HEK293 (cell line): ENCODE measurements at regions not wholly inside any gene's neighbourhood (a gene's known extent, or its start where the extent isn't known, plus 50 kb on each side); places are given as distances from the start of the nearest gene placed in this dataset.

Experiments used
- CTCF ChIA-PET: fragments of 350-600 bp; formaldehyde crosslinking; extraction: SDS; loops from one replicate; lab custom pipeline; 2021; ENCODE audit warnings: antibody characterized with exemption; lab: Yijun Ruan, JAX
- POLR2A ChIA-PET: fragments of 300-600 bp; formaldehyde crosslinking; extraction: SDS; loops from one replicate; lab custom pipeline; 2020; ENCODE audit warnings: antibody characterized with exemption, inconsistent platforms; lab: Yijun Ruan, JAX
- H3K27ac ChIP-seq: fragments of 200-500 bp; sonication (Bioruptor generic); 2 replicates; pipeline ENCODE4 v1.5.1; 2014; ENCODE audit warnings: low read depth, low read length, control low read depth, inconsistent platforms; ENCODE audit errors: extremely low read depth
- H3K36me3 ChIP-seq, 2 experiments: fragments of 200-500 bp in 1 of 2; sonication (Bioruptor generic) in 1 of 2; 1 replicate in 1 of 2; 2 replicates in 1 of 2; pipeline ENCODE4 v1.5.1; 2014 to 2017; ENCODE audit warnings: inconsistent platforms in 2 of 2, low read length in 2 of 2; ENCODE audit not compliant: control insufficient read depth in 2 of 2, insufficient read depth in 1 of 2
- H3K4me1 ChIP-seq: fragments of 200-500 bp; sonication (Bioruptor generic); 2 replicates; pipeline ENCODE4 v1.5.1; 2014; ENCODE audit warnings: mild to moderate bottlenecking, low read length, inconsistent platforms; ENCODE audit not compliant: control insufficient read depth, insufficient read depth
- H3K4me3 ChIP-seq: 2 replicates; pipeline ENCODE4 v1.5.1; 2011; ENCODE audit warnings: low read depth, mild to moderate bottlenecking, control low read depth, low read length, moderate library complexity
- H3K9me3 ChIP-seq: fragments of 200-500 bp; sonication (Bioruptor generic); 2 replicates; pipeline ENCODE4 v1.5.1; 2014; ENCODE audit warnings: low read depth, low read length, inconsistent platforms; ENCODE audit not compliant: control insufficient read depth, insufficient read depth
- ATF2 ChIP-seq: fragments of 450-650 bp; formaldehyde crosslinking; IDR thresholded peaks from 2 replicates; pipeline ENCODE4 v1.5.1; 2016; ENCODE audit warnings: missing biosample characterization, missing genetic modification characterization, low read depth
- BCL11A ChIP-seq: fragments of 450-650 bp; formaldehyde crosslinking; IDR thresholded peaks from 2 replicates; pipeline ENCODE4 v1.5.1; 2016; ENCODE audit warnings: low read depth, missing biosample characterization, missing genetic modification characterization
- BCL11B ChIP-seq: fragments of 450-650 bp; formaldehyde crosslinking; IDR thresholded peaks from 2 replicates; pipeline ENCODE4 v1.5.1; 2016; ENCODE audit warnings: low read depth, missing biosample characterization, missing genetic modification characterization
- IKZF3 ChIP-seq: fragments of 450-650 bp; IDR thresholded peaks from 2 replicates; pipeline ENCODE4 v1.5.0; 2018; ENCODE audit warnings: missing biosample characterization, mild to moderate bottlenecking, missing genetic modification characterization, moderate library complexity
- KLF9 ChIP-seq: fragments of 450-650 bp; formaldehyde crosslinking; IDR thresholded peaks from 2 replicates; pipeline ENCODE4 v1.5.1; 2016; ENCODE audit warnings: missing biosample characterization, missing genetic modification characterization, low read depth
- MZF1 ChIP-seq: fragments of 450-650 bp; formaldehyde crosslinking; IDR thresholded peaks from 2 replicates; pipeline ENCODE4 v1.5.1; 2017; ENCODE audit warnings: missing biosample characterization, missing genetic modification characterization, borderline replicate concordance
- OSR2 ChIP-seq: fragments of 450-650 bp; formaldehyde crosslinking; IDR thresholded peaks from 2 replicates; pipeline ENCODE4 v1.5.1; 2016; ENCODE audit warnings: missing biosample characterization, missing genetic modification characterization
- OVOL3 ChIP-seq: fragments of 450-650 bp; formaldehyde crosslinking; IDR thresholded peaks from 2 replicates; pipeline ENCODE4 v1.5.1; 2016; ENCODE audit warnings: missing biosample characterization, missing genetic modification characterization
- SCRT1 ChIP-seq: fragments of 450-650 bp; formaldehyde crosslinking; IDR thresholded peaks from 2 replicates; pipeline ENCODE4 v1.5.1; 2016; ENCODE audit warnings: missing biosample characterization, missing genetic modification characterization, borderline replicate concordance
- SCRT2 ChIP-seq: fragments of 450-650 bp; formaldehyde crosslinking; IDR thresholded peaks from 2 replicates; pipeline ENCODE4 v1.5.1; 2016; ENCODE audit warnings: missing biosample characterization, missing genetic modification characterization
- SP7 ChIP-seq: fragments of 450-650 bp; formaldehyde crosslinking; IDR thresholded peaks from 2 replicates; pipeline ENCODE4 v1.5.1; 2016; ENCODE audit warnings: missing biosample characterization, missing genetic modification characterization
- ZBTB49 ChIP-seq: fragments of 450-650 bp; formaldehyde crosslinking; IDR thresholded peaks from 2 replicates; pipeline ENCODE4 v1.5.1; 2016; ENCODE audit warnings: missing biosample characterization, missing genetic modification characterization, low read depth
- ZBTB6 ChIP-seq: fragments of 450-650 bp; formaldehyde crosslinking; IDR thresholded peaks from 2 replicates; pipeline ENCODE4 v1.5.1; 2017; ENCODE audit warnings: missing biosample characterization, missing genetic modification characterization
- ZNF211 ChIP-seq: fragments of 450-650 bp; formaldehyde crosslinking; IDR thresholded peaks from 2 replicates; pipeline ENCODE4 v1.5.1; 2016; ENCODE audit warnings: low read depth, missing biosample characterization, missing genetic modification characterization
- ZNF366 ChIP-seq: fragments of 450-650 bp; formaldehyde crosslinking; conservative IDR thresholded peaks from 2 replicates; pipeline ENCODE4 v1.5.1; 2016; ENCODE audit warnings: missing biosample characterization, missing genetic modification characterization
- ZNF514 ChIP-seq: fragments of 450-650 bp; formaldehyde crosslinking; IDR thresholded peaks from 2 replicates; pipeline ENCODE4 v1.5.1; 2016; ENCODE audit warnings: missing biosample characterization, missing genetic modification characterization
- ZNF548 ChIP-seq: fragments of 450-650 bp; formaldehyde crosslinking; IDR thresholded peaks from 2 replicates; pipeline ENCODE4 v1.5.1; 2016; ENCODE audit warnings: missing biosample characterization, missing genetic modification characterization
- ZNF580 ChIP-seq: fragments of 450-650 bp; formaldehyde crosslinking; IDR thresholded peaks from 2 replicates; pipeline ENCODE4 v1.5.1; 2016; ENCODE audit warnings: missing biosample characterization, missing genetic modification characterization
- ZNF76 ChIP-seq: fragments of 450-650 bp; formaldehyde crosslinking; IDR thresholded peaks from 2 replicates; pipeline ENCODE4; 2016; ENCODE audit warnings: low read depth, missing biosample characterization, missing genetic modification characterization, borderline replicate concordance
- ZNF768 ChIP-seq: fragments of 450-650 bp; formaldehyde crosslinking; IDR thresholded peaks from 2 replicates; pipeline ENCODE4 v1.5.1; 2018; ENCODE audit warnings: missing biosample characterization, mild to moderate bottlenecking, missing genetic modification characterization
- TF ChIP-seq, protein P1 (sequence below): fragments of 450-650 bp; formaldehyde crosslinking; IDR thresholded peaks from 2 replicates; pipeline ENCODE4 v1.5.1; 2016; ENCODE audit warnings: missing biosample characterization, missing genetic modification characterization
- TF ChIP-seq, protein P2 (sequence below): fragments of 450-650 bp; formaldehyde crosslinking; IDR thresholded peaks from 2 replicates; pipeline ENCODE4; 2016; ENCODE audit warnings: missing biosample characterization, missing genetic modification characterization
- TF ChIP-seq, protein P3 (sequence below): fragments of 450-650 bp; formaldehyde crosslinking; optimal IDR thresholded peaks from 2 replicates; pipeline ENCODE3; 2016; ENCODE audit warnings: missing biosample characterization, mild to moderate bottlenecking, missing genetic modification characterization

DNA sequence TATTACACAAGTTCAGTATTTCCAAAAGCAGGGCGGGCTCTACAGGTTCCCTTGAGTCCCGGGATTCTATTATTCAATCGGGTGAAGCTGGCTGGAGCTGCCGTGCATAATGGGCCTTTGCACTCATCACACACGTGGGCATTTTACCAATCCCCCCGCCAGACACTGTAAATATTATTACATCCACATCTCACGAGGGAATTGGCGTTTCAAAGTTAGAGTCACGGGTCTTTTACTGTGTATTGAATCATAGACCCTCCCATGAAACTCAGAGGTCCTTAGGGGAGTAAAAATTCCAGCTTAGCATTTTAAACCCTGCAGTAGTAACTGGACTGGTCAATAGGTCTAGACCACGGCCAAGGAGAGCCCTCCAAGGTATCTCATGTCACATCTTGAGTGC, 70.3 kb downstream of the MAP1LC3B2 start:
- Histone ChIP-seq H3K9me3 (no peaks in the 10 kb centered on the region), H3K27ac (no peak overlapping the region), H3K36me3 (no peaks in the 10 kb centered on the region), H3K4me3 (no peak overlapping the region), H3K4me1 (peaks cover 9% of the 10 kb centered on the region)
- ChIA-PET POLR2A (no interaction called here), CTCF (no interaction called here)
- TF ChIP-seq ZNF76 (tag by site-specific recombination), result no peak
- TF ChIP-seq MZF1 (tag by site-specific recombination), result 0 out of 2 replicates have a peak, but pooled peaks have one; percentile 13

DNA sequence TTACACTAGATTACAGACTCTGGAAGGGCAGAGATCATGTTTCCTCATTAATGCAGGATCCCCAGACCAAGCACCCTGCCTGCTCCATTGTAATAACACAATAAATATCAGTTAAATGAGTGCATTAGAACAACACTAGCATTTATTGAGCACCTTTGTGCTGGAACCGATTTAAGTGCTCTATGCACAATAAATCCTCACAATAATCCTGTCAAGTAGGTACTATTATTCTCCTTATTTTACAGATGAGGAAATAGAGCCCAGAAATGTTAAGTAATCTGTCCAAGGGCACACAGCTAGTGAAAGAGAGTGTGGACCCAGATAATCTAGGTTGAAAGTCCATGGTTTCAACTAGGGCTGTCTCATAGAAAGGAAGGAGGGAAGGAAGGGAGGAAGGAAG, 69.8 kb downstream of the MAP1LC3B2 start:
- Histone ChIP-seq H3K9me3 (no peaks in the 10 kb centered on the region), H3K4me1 (peaks cover 9% of the 10 kb centered on the region), H3K4me3 (no peak overlapping the region), H3K36me3 (no peaks in the 10 kb centered on the region), H3K27ac (no peak overlapping the region)
- ChIA-PET CTCF (interaction anchor here (0.7 kb wide), 1 partner anchor 16 kb away, joined by 3 read pairs; no protein-coding TSS in a partner anchor), POLR2A (no interaction called here)
- TF ChIP-seq ZNF548 (tag by site-specific recombination), result no peak
- TF ChIP-seq OVOL3 (tag by site-specific recombination), result no peak
- peak; percentile 83 for TF ChIP-seq ZNF768 (tag by site-specific recombination)
- TF ChIP-seq BCL11B (tag by site-specific recombination), result no peak
- TF ChIP-seq, protein P1, sequence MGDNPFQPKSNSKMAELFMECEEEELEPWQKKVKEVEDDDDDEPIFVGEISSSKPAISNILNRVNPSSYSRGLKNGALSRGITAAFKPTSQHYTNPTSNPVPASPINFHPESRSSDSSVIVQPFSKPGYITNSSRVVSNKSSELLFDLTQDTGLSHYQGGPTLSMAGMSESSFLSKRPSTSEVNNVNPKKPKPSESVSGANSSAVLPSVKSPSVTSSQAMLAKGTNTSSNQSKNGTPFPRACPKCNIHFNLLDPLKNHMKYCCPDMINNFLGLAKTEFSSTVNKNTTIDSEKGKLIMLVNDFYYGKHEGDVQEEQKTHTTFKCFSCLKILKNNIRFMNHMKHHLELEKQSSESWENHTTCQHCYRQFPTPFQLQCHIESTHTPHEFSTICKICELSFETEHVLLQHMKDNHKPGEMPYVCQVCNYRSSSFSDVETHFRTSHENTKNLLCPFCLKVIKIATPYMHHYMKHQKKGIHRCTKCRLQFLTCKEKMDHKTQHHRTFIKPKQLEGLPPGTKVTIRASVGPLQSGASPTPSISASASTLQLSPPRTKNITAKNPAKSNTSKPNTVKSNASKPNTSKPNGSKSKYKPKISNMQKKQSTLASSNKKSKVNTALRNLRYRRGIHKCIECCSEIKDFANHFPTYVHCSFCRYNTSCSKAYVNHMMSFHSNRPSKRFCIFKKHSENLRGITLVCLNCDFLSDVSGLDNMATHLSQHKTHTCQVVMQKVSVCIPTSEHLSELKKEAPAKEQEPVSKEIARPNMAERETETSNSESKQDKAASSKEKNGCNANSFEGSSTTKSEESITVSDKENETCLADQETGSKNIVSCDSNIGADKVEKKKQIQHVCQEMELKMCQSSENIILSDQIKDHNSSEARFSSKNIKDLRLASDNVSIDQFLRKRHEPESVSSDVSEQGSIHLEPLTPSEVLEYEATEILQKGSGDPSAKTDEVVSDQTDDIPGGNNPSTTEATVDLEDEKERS (tag by site-specific recombination), result no peak
- TF ChIP-seq ZBTB49 (tag by site-specific recombination), result no peak
- TF ChIP-seq SCRT2 (tag by site-specific recombination), result no peak
- TF ChIP-seq ATF2 (tag by site-specific recombination), result no peak
- no peak for TF ChIP-seq SP7 (tag by site-specific recombination)
- no peak for TF ChIP-seq OSR2
- TF ChIP-seq KLF9 (tag by site-specific recombination), result no peak
- 0 out of 2 replicates have a peak, but pooled peaks have one; percentile 21 for TF ChIP-seq SCRT1 (tag by site-specific recombination)
- TF ChIP-seq ZNF366, result peak; percentile 64; the same call in 1 of the 2 replicates
- TF ChIP-seq MZF1 (tag by site-specific recombination), result peak; percentile 27; the same call in 1 of the 2 replicates
- TF ChIP-seq BCL11A (tag by site-specific recombination), result no peak
- TF ChIP-seq, protein P2, sequence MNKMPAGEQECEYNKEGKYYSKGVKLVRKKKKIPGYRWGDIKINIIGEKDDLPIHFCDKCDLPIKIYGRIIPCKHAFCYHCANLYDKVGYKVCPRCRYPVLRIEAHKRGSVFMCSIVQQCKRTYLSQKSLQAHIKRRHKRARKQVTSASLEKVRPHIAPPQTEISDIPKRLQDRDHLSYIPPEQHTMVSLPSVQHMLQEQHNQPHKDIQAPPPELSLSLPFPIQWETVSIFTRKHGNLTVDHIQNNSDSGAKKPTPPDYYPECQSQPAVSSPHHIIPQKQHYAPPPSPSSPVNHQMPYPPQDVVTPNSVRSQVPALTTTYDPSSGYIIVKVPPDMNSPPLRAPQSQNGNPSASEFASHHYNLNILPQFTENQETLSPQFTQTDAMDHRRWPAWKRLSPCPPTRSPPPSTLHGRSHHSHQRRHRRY, result no peak
- TF ChIP-seq ZNF580, result no peak
- TF ChIP-seq ZNF211 (tag by site-specific recombination), result no peak
- no peak for TF ChIP-seq ZBTB6 (tag by site-specific recombination)
- no peak for TF ChIP-seq IKZF3 (tag by site-specific recombination)
- TF ChIP-seq, protein P3, sequence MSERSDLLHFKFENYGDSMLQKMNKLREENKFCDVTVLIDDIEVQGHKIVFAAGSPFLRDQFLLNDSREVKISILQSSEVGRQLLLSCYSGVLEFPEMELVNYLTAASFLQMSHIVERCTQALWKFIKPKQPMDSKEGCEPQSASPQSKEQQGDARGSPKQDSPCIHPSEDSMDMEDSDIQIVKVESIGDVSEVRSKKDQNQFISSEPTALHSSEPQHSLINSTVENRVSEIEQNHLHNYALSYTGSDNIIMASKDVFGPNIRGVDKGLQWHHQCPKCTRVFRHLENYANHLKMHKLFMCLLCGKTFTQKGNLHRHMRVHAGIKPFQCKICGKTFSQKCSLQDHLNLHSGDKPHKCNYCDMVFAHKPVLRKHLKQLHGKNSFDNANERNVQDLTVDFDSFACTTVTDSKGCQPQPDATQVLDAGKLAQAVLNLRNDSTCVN (tag by site-specific recombination), result no peak
- no peak for TF ChIP-seq ZNF514 (tag by site-specific recombination)
